ENCODE measurements at regions not wholly inside any gene's neighbourhood (a gene's known extent, or its start where the extent isn't known, plus 50 kb on each side); places are given as distances from the start of the nearest gene placed in this dataset.

- TF ChIP-seq ZNF670 (tag by site-specific recombination; IDR thresholded peaks at IDR 0.05; ENCODE audit: low read depth): no peak
- TF ChIP-seq ZNF561 (tag by site-specific recombination; IDR thresholded peaks at IDR 0.05; ENCODE audit: borderline replicate concordance): no peak
- TF ChIP-seq, protein P1, sequence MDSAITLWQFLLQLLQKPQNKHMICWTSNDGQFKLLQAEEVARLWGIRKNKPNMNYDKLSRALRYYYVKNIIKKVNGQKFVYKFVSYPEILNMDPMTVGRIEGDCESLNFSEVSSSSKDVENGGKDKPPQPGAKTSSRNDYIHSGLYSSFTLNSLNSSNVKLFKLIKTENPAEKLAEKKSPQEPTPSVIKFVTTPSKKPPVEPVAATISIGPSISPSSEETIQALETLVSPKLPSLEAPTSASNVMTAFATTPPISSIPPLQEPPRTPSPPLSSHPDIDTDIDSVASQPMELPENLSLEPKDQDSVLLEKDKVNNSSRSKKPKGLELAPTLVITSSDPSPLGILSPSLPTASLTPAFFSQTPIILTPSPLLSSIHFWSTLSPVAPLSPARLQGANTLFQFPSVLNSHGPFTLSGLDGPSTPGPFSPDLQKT (IDR thresholded peaks at IDR 0.05; ENCODE audit: borderline replicate concordance, low read depth, low read length): no peak
- 0 out of 2 replicates have a peak, but pooled peaks have one; percentile 37 for TF ChIP-seq KLF10 (tag by site-specific recombination; IDR thresholded peaks at IDR 0.05)
- 0 out of 2 replicates have a peak, but pooled peaks have one; percentile 15 for TF ChIP-seq BCL11B (tag by site-specific recombination; IDR thresholded peaks at IDR 0.05; ENCODE audit: low read depth)
- no peak for TF ChIP-seq ZNF391 (tag by site-specific recombination; IDR thresholded peaks at IDR 0.05; ENCODE audit: borderline replicate concordance, low read depth)
- peak; percentile 73; the same call in 1 of the 2 replicates for TF ChIP-seq TRIM28 (IDR thresholded peaks at IDR 0.05; ENCODE audit: borderline replicate concordance, low read length)
- no peak for TF ChIP-seq ZNF354C (tag by site-specific recombination; IDR thresholded peaks at IDR 0.05; ENCODE audit: borderline replicate concordance, low read depth)
- TF ChIP-seq ZNF398 (tag by site-specific recombination; IDR thresholded peaks at IDR 0.05): no peak
- TF ChIP-seq ZNF121 (tag by site-specific recombination; IDR thresholded peaks at IDR 0.05): no peak
- peak; percentile 51; the same call in 1 of the 2 replicates for TF ChIP-seq MZF1 (tag by site-specific recombination; IDR thresholded peaks at IDR 0.05; ENCODE audit: borderline replicate concordance)
- TF ChIP-seq ZNF211 (tag by site-specific recombination; IDR thresholded peaks at IDR 0.05; ENCODE audit: low read depth): no peak
- peak; percentile 71; the same call in 1 of the 2 replicates for TF ChIP-seq OSR2 (tag by site-specific recombination; IDR thresholded peaks at IDR 0.05)
- no peak for TF ChIP-seq ZNF571 (tag by site-specific recombination; IDR thresholded peaks at IDR 0.05)
- TF ChIP-seq, protein P2, sequence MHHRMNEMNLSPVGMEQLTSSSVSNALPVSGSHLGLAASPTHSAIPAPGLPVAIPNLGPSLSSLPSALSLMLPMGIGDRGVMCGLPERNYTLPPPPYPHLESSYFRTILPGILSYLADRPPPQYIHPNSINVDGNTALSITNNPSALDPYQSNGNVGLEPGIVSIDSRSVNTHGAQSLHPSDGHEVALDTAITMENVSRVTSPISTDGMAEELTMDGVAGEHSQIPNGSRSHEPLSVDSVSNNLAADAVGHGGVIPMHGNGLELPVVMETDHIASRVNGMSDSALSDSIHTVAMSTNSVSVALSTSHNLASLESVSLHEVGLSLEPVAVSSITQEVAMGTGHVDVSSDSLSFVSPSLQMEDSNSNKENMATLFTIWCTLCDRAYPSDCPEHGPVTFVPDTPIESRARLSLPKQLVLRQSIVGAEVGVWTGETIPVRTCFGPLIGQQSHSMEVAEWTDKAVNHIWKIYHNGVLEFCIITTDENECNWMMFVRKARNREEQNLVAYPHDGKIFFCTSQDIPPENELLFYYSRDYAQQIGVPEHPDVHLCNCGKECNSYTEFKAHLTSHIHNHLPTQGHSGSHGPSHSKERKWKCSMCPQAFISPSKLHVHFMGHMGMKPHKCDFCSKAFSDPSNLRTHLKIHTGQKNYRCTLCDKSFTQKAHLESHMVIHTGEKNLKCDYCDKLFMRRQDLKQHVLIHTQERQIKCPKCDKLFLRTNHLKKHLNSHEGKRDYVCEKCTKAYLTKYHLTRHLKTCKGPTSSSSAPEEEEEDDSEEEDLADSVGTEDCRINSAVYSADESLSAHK (tag by site-specific recombination; IDR thresholded peaks at IDR 0.05): peak; percentile 37; the same call in 1 of the 2 replicates
- TF ChIP-seq ZBTB7A (tag by site-specific recombination; IDR thresholded peaks at IDR 0.05; ENCODE audit: low read depth): no peak
- TF ChIP-seq ZSCAN16 (tag by site-specific recombination; IDR thresholded peaks at IDR 0.05): no peak
- TF ChIP-seq, protein P3, sequence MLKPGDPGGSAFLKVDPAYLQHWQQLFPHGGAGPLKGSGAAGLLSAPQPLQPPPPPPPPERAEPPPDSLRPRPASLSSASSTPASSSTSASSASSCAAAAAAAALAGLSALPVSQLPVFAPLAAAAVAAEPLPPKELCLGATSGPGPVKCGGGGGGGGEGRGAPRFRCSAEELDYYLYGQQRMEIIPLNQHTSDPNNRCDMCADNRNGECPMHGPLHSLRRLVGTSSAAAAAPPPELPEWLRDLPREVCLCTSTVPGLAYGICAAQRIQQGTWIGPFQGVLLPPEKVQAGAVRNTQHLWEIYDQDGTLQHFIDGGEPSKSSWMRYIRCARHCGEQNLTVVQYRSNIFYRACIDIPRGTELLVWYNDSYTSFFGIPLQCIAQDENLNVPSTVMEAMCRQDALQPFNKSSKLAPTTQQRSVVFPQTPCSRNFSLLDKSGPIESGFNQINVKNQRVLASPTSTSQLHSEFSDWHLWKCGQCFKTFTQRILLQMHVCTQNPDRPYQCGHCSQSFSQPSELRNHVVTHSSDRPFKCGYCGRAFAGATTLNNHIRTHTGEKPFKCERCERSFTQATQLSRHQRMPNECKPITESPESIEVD (tag by site-specific recombination; IDR thresholded peaks at IDR 0.05): peak; percentile 67
- TF ChIP-seq ZNF223 (tag by site-specific recombination; IDR thresholded peaks at IDR 0.05): no peak
- no peak for TF ChIP-seq ZBTB10 (tag by site-specific recombination; IDR thresholded peaks at IDR 0.05)
- peak; percentile 83; the same call in 1 of the 2 replicates for TF ChIP-seq OVOL3 (tag by site-specific recombination; IDR thresholded peaks at IDR 0.05)
- peak; percentile 32; the same call in 1 of the 2 replicates for TF ChIP-seq ZBTB44 (tag by site-specific recombination; IDR thresholded peaks at IDR 0.05)
- TF ChIP-seq, protein P4, sequence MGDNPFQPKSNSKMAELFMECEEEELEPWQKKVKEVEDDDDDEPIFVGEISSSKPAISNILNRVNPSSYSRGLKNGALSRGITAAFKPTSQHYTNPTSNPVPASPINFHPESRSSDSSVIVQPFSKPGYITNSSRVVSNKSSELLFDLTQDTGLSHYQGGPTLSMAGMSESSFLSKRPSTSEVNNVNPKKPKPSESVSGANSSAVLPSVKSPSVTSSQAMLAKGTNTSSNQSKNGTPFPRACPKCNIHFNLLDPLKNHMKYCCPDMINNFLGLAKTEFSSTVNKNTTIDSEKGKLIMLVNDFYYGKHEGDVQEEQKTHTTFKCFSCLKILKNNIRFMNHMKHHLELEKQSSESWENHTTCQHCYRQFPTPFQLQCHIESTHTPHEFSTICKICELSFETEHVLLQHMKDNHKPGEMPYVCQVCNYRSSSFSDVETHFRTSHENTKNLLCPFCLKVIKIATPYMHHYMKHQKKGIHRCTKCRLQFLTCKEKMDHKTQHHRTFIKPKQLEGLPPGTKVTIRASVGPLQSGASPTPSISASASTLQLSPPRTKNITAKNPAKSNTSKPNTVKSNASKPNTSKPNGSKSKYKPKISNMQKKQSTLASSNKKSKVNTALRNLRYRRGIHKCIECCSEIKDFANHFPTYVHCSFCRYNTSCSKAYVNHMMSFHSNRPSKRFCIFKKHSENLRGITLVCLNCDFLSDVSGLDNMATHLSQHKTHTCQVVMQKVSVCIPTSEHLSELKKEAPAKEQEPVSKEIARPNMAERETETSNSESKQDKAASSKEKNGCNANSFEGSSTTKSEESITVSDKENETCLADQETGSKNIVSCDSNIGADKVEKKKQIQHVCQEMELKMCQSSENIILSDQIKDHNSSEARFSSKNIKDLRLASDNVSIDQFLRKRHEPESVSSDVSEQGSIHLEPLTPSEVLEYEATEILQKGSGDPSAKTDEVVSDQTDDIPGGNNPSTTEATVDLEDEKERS (tag by site-specific recombination; IDR thresholded peaks at IDR 0.05): no peak
- peak; percentile 90 for TF ChIP-seq TCF7L2 (IDR thresholded peaks at IDR 0.05; ENCODE audit: borderline replicate concordance, low read depth, low read length)
These were observed 174.7 kb downstream of the HMHB1 start (continued) for GRCh38 chr5:143986516-143987212.
